K562 (cell line): ENCODE measurements at regions not wholly inside any gene's neighbourhood (a gene's known extent, or its start where the extent isn't known, plus 50 kb on each side); places are given as distances from the start of the nearest gene placed in this dataset.
A peak's percentile ranks its signal among the peaks of the same experiment; 100 is the strongest.

Experiments used
- ATAC-seq: fragments of 200-7000 bp; cut with Tn5 transposase; 3 replicates; pipeline ENCODE4 v1.9.1; 2020; ENCODE audit warnings: moderate library complexity
- BruUV-seq: library from RNA; stranded (reverse); fragments of 400-500 nt; replicated peaks from 2 replicates; lab custom pipeline; 2021; lab: Mats Ljungman, UMichigan
- CTCF ChIA-PET: fragments of 300-600 bp; formaldehyde crosslinking; extraction: SDS; loops from one replicate; lab custom pipeline; 2021; ENCODE audit warnings: low intra/inter-chr PET ratio; lab: Yijun Ruan, JAX
- POLR2A ChIA-PET: fragments of 300-600, 350-650 bp; sonication (Branson Sonifier 250); formaldehyde crosslinking; extraction: SDS; loops from one replicate; lab custom pipeline; 2021; ENCODE audit warnings: antibody characterized with exemption, inconsistent platforms; lab: Yijun Ruan, JAX
- DNase-seq, 4 experiments: peaks; one replicate each; pipeline versions ENCODE4 v3.0.0 to v3.0.0-alpha.2; 2011 to 2018; ENCODE audit warnings: low spot score in 3 of 4, mixed read lengths in 3 of 4; ENCODE audit errors: extremely low read depth in 1 of 4
- FAIRE-seq: peaks from 2 replicates; lab custom pipeline; 2011; peaks lifted over from hg19 to GRCh38; lab: Jason Lieb, UNC
- H2AFZ ChIP-seq: 2 replicates; pipeline ENCODE4 v1.6.0; 2011; ENCODE audit warnings: low read depth, low read length, control low read depth, inconsistent platforms
- H3K27ac ChIP-seq: fragments of 200-600 bp; 3 replicates; pipeline ENCODE4 v1.8.0; 2011; ENCODE audit warnings: low read depth, mild to moderate bottlenecking, control low read depth, inconsistent platforms, low read length, moderate library complexity, mixed read lengths; ENCODE audit errors: extremely low read depth
- H3K27me3 ChIP-seq, 2 experiments: fragments of 300-600 bp in 1 of 2; 2 replicates in 1 of 2; 3 replicates in 1 of 2; pipeline versions ENCODE4 v1.6.0 to v1.8.0; 2011; ENCODE audit warnings: inconsistent platforms in 2 of 2, low read length in 2 of 2, mild to moderate bottlenecking in 1 of 2, mixed read lengths in 1 of 2, moderate library complexity in 1 of 2; ENCODE audit not compliant: control insufficient read depth in 2 of 2, insufficient read depth in 2 of 2
- H3K36me3 ChIP-seq: fragments of 300-600 bp; 3 replicates; pipeline ENCODE4 v1.8.0; 2011; ENCODE audit warnings: mild to moderate bottlenecking, low read length, inconsistent platforms; ENCODE audit not compliant: control insufficient read depth, insufficient read depth
- H3K4me1 ChIP-seq, 2 experiments: fragments of 200-600 bp in 1 of 2; replicated peaks in 1 of 2; 2 replicates in 1 of 2; 3 replicates in 1 of 2; pipeline versions ENCODE4 v1.5.1 to v1.8.0; 2011; ENCODE audit warnings: inconsistent platforms in 2 of 2, low read length in 2 of 2, mild to moderate bottlenecking in 1 of 2, mixed read lengths in 1 of 2, moderate library complexity in 1 of 2; ENCODE audit not compliant: control insufficient read depth in 2 of 2, insufficient read depth in 2 of 2
- H3K4me2 ChIP-seq: 2 replicates; pipeline ENCODE4 v1.6.1; 2011; ENCODE audit warnings: low read length, control low read depth, inconsistent platforms, mixed read lengths; ENCODE audit not compliant: insufficient read depth
- H3K4me3 ChIP-seq: fragments of 200-600 bp; sonication (generic), shearing (Covaris generic); 2 replicates; pipeline ENCODE4 v1.5.1; 2016; ENCODE audit warnings: control low read depth, inconsistent platforms
- H3K79me2 ChIP-seq: fragments of 200-600 bp; 3 replicates; pipeline ENCODE4 v1.8.0; 2011; ENCODE audit warnings: low read length, inconsistent platforms; ENCODE audit not compliant: control insufficient read depth, insufficient read depth
- H3K9ac ChIP-seq, 2 experiments: 2 replicates each; pipeline versions ENCODE4 v1.6.0 to v1.6.1; 2011; ENCODE audit warnings: low read depth in 2 of 2, low read length in 2 of 2, control low read depth in 1 of 2, inconsistent platforms in 1 of 2, mild to moderate bottlenecking in 1 of 2, mixed read lengths in 1 of 2; ENCODE audit not compliant: insufficient read depth in 1 of 2
- H3K9me1 ChIP-seq: one replicate; pipeline ENCODE4 v1.6.0; 2011; ENCODE audit warnings: inconsistent platforms, mild to moderate bottlenecking, low read length, moderate library complexity; ENCODE audit not compliant: control insufficient read depth, insufficient read depth
- H3K9me3 ChIP-seq: replicated peaks from 2 replicates; pipeline ENCODE4 v1.5.1; 2011; ENCODE audit warnings: low read depth, low read length, inconsistent platforms; ENCODE audit not compliant: control insufficient read depth, insufficient read depth
- H4K20me1 ChIP-seq: replicated peaks from 2 replicates; pipeline ENCODE4 v1.6.1; 2011; ENCODE audit warnings: low read length, inconsistent platforms, mixed read lengths; ENCODE audit not compliant: control insufficient read depth, insufficient read depth
- ARID4B ChIP-seq: sonication (generic); formaldehyde crosslinking; IDR thresholded peaks from 2 replicates; pipeline ENCODE4 v1.8.0; 2022; ENCODE audit warnings: mild to moderate bottlenecking, missing genetic modification reagents
- ELF2 ChIP-seq: fragments of 250-450 bp; sonication (Bioruptor Pico); IDR thresholded peaks from 2 replicates; pipeline ENCODE4 v1.5.0; 2021; ENCODE audit warnings: mild to moderate bottlenecking
- FIP1L1 ChIP-seq: fragments of 200-400 bp; formaldehyde crosslinking; IDR thresholded peaks from 2 replicates; pipeline ENCODE4 v1.6.1; 2018; ENCODE audit warnings: mild to moderate bottlenecking, low read depth, low read length; ENCODE audit not compliant: poor library complexity, severe bottlenecking
- SIRT6 ChIP-seq: IDR thresholded peaks from one replicate; pipeline ENCODE4 v1.6.1; 2012; ENCODE audit warnings: low read depth, mild to moderate bottlenecking, control low read depth, inconsistent platforms, low read length, moderate library complexity
- ZFPM2 ChIP-seq: fragments of 250-450 bp; sonication (Bioruptor Pico); IDR thresholded peaks from 2 replicates; pipeline ENCODE4 v1.5.1; 2022; ENCODE audit warnings: mild to moderate bottlenecking
- WGBS: fragments of 100-300 bp; shearing (Covaris generic); methylation state at CpG from one replicate; pipeline ENCODE4 v1.1.6; 2016; ENCODE audit warnings: low coverage, mixed read lengths; ENCODE audit not compliant: insufficient coverage; ENCODE audit errors: missing lambda C conversion rate; 5-methylcytosine and 5-hydroxymethylcytosine counted together
- in situ Hi-C: fragments of 300-500 bp; cut with MboI; formaldehyde crosslinking; loops from 4 replicates; pipeline ENCODE4 v1.15.0; 2018; ENCODE audit warnings: inconsistent platforms, mixed read lengths
- intact Hi-C: fragments of 100-400 bp; cut with micrococcal nuclease; formaldehyde crosslinking; loops from 2 replicates; pipeline ENCODE4 v1.14.2; 2022

GRCh38 chr5:6222899-6223298 is 155.4 kb downstream of the MED10 start:
- H3K27ac ChIP-seq, result no peak overlapping the region
- in situ Hi-C loops, result no loop called here
- intact Hi-C loops, result no loop called here
- H3K36me3 ChIP-seq, result no peaks in the 10 kb centered on the region
- H3K9me1 ChIP-seq, result no peaks in the 10 kb centered on the region
- H3K27me3 ChIP-seq, result peaks cover 0 to 38% of the 10 kb centered on the region in 2 experiments; a peak in 3 of 5 replicates
- H2AFZ ChIP-seq, result no peak overlapping the region
- ATAC-seq (no peak), FAIRE-seq (peak; percentile 11), DNase-seq (no peak)
- H3K4me3 ChIP-seq, result no peak overlapping the region
- POLR2A ChIA-PET, result interaction anchor here (0.6 kb wide), 1 partner anchor 32 kb away, joined by 3 read pairs; no protein-coding TSS in a partner anchor
- no peak overlapping the region for H3K4me2 ChIP-seq
- CTCF ChIA-PET, result no interaction called here
- H3K9me3 ChIP-seq, result no peaks in the 10 kb centered on the region
- TF ChIP-seq ARID4B (CRISPR knock-in tag) (no peak), SIRT6 (no peak), FIP1L1 (no peak), ZFPM2 (CRISPR knock-in tag) (no peak), ELF2 (CRISPR knock-in tag) (no peak)
- H3K79me2 ChIP-seq, result no peaks in the 10 kb centered on the region
- no peaks in the 10 kb centered on the region for H4K20me1 ChIP-seq
- WGBS, result 0% methylated on average over 2 of the region's 2 CpGs
- no TSS peak for BruUV-seq
- no peaks in the 10 kb centered on the region; a peak in 1 of 5 replicates for H3K4me1 ChIP-seq
- no peak overlapping the region for H3K9ac ChIP-seq
